GM12891 (cell line): ENCODE measurements at regions not wholly inside any gene's neighbourhood (a gene's known extent, or its start where the extent isn't known, plus 50 kb on each side); places are given as distances from the start of the nearest gene placed in this dataset.

Experiments used
- POLR2A ChIP-seq: IDR thresholded peaks from 2 replicates; pipeline ENCODE4 v1.6.1; 2011; ENCODE audit warnings: low read depth, low read length, control low read depth
- POLR2AphosphoS5 ChIP-seq: IDR thresholded peaks from 2 replicates; pipeline ENCODE4 v1.6.1; 2011; ENCODE audit warnings: low read depth, low read length, control low read depth
- TAF1 ChIP-seq: IDR thresholded peaks from 2 replicates; pipeline ENCODE4 v1.6.1; 2011; ENCODE audit warnings: low read depth, low read length, control low read depth

- TF ChIP-seq TAF1: no peak
- no peak for TF ChIP-seq POLR2A
- TF ChIP-seq POLR2AphosphoS5: no peak
Measured at GRCh38 chr2:19776941-19777514, 124.8 kb downstream of the TTC32 start.
